Sigmoid colon (tissue), 4 donors: ENCODE measurements at regions not wholly inside any gene's neighbourhood (a gene's known extent, or its start where the extent isn't known, plus 50 kb on each side); places are given as distances from the start of the nearest gene placed in this dataset.

Experiments
- CTCF ChIP-seq, 4 experiments: fragments of 450-650 bp in 3 of 4; fragments of 200-600 bp in 1 of 4; IDR thresholded peaks; one replicate each; pipeline ENCODE4 v1.5.1; 2016 to 2019; ENCODE audit warnings: antibody characterized with exemption in 4 of 4, mild to moderate bottlenecking in 3 of 4, moderate library complexity in 2 of 4
- POLR2A ChIP-seq, 2 donors: fragments of 450-650 bp; IDR thresholded peaks; one replicate each; pipeline ENCODE4 v1.6.1; 2016; ENCODE audit warnings: antibody characterized with exemption in 2 of 2, mild to moderate bottlenecking in 2 of 2, moderate library complexity in 2 of 2
- POLR2AphosphoS5 ChIP-seq, 4 donors: sonication (generic); formaldehyde crosslinking; IDR thresholded peaks; one replicate each; pipeline ENCODE4 v1.6.1; 2017; ENCODE audit warnings: antibody characterized with exemption in 4 of 4

GRCh38 chr6:138569970-138570724 is 70.9 kb upstream of the NHSL1 start:
- TF ChIP-seq POLR2AphosphoS5 (IDR thresholded peaks at IDR 0.05) (no peak), CTCF (IDR thresholded peaks at IDR 0.05) (no peak), POLR2A (IDR thresholded peaks at IDR 0.05) (no peak)
